HG03565 (cell line): ENCODE measurements at regions not wholly inside any gene's neighbourhood (a gene's known extent, or its start where the extent isn't known, plus 50 kb on each side); places are given as distances from the start of the nearest gene placed in this dataset.

Experiments used
- ATAC-seq: cut with Tn5 transposase; IDR thresholded peaks from one replicate; pipeline ENCODE4 v1.9.1; 2021; ENCODE audit warnings: mild to moderate bottlenecking, moderate library complexity; ENCODE audit not compliant: unreplicated experiment

DNA sequence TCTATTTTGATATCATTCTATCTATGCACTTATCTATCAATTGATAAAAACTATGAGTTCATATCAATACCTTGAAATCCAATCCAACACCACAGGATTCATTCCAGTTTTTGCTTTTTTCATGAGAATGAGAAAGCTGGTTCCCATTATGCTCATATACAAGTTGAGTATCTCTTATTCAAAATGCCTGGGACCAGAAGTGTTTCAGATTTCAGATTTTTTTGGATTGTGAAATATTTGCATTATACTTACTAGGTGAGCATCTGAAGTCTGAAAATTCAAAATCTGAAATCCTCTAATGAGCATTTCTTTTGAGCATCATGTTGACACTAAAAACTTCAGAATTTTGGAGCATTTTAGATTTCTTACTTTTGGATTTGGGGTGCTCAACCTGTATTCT lies 67.8 kb upstream of the DCBLD2 start:
- no peak for ATAC-seq

DNA sequence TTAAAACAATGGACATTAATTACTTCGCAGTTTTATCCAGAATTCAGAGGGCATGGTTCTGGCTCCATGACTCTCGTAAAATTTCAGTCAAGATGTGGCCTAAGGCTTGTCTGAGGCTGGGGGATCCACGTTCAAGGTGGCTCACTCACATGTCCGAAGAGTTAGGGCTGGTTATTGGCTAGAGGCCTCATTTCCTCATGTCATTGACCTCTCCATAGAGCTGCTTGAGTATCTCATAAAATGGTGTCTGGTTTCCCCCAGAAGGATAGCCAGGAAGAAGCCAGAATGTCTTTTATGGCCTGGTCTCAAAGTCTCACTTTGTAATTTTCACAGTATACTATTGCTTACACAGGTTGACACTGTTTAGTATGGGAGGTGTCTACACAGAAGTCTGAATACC lies 67.3 kb upstream of the DCBLD2 start:
- no peak for ATAC-seq

DNA sequence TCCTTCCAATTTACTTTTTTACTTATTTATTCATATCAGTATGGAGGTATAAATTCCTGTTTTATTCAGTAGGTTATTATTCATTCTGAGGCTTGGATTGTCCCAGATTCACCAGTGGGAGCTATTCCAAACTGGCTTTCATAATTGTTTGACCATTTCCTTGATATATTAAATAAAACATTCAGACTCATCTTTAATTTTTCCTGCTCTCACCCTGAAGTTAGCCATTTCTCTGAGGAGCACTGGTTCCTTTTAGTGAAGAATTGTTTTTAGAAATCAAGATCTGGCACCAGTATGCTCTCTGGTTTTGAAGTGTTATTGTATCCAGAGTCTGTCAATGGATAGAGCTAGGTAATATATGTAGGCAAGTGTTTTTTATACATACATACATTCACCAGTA lies 66.9 kb upstream of the DCBLD2 start:
- ATAC-seq: no peak

DNA sequence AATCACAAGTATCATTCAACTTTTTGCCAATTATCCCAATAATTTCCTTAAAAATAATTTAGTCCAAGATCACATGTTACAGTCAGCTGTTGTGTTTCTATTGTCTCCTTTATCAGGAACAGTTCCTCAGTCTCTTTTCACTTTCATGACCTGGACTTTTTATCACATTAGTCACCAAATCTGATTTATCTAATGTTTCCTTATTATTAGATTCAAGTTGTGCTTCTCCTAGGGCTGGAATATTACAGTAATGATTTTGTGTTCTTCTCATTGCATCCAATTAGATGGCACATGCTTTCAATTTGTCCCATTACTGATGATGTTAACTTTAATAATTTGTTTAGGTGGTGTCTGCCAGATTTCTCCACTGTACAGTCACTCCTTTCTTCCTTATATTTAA lies 66.3 kb upstream of the DCBLD2 start:
- no peak for ATAC-seq

DNA sequence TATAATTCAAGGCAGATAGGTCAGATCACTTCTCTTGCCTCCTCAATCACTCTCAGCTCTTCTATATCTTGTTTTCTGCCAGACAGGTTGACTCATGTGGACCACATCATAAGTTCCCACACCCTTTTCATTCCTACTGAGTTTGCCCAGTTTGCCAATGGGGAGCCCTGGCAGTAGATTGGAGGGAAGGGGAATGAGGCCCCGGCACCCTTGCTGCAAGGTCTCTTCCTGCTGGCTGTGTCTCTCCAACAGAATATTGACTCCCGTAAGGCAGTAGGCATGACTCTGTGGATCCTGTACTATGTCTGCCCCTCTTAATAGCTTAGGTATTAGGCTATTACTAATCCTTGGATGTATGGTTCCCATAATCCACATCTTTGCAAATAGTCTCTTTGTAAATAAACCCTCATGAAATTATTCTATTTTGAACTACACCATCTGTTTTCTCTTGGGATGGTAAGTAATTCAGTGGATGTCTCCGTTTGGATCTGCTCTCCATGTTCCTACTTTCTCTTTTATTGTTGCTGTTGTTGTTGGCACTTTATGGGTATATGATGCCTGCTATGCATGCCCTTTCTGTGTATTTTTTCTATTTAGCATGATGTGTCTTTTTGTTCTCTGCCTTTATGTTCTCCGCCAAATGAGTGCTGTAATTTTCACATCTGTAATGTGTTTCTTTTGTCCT lies 65.5 kb upstream of the DCBLD2 start:
- ATAC-seq: no peak

DNA sequence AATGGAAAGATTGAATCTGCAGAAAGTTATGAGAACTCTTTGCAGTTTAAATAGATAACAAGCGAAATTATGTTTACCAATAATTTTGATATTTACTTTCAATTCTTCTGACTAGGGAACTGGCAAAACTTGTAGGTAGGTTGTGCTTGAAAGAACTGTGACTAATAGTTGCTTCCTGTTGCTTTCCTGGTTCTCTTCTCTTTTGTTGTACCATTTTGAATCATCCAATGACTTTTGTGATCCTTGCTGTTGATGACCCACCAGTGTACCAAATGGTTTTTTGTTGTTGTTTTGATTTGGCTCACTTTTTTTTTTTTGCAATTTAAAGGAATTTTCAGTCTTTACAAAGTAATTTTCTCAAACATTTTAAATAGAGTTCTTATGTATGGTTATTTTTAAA lies 64.9 kb upstream of the DCBLD2 start:
- ATAC-seq: no peak

DNA sequence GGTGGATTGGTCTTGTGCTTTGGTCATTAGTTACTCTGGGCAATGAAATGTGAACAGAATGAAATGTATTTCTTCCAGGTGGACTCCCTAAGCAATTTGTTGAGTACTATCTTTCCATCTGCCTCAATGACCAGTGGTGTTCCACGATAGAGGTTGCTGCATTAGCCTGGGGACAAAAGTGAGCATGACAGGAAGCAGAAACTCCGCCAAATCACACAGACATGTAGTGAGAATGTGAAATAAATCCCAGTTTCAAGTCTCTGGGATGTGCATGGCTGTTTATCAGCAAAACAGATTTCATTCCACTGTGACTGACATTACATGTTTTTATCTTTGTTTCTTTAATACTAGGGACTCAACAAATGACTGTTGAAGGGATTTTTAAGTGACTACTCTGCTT lies 63.3 kb upstream of the DCBLD2 start:
- ATAC-seq: no peak

DNA sequence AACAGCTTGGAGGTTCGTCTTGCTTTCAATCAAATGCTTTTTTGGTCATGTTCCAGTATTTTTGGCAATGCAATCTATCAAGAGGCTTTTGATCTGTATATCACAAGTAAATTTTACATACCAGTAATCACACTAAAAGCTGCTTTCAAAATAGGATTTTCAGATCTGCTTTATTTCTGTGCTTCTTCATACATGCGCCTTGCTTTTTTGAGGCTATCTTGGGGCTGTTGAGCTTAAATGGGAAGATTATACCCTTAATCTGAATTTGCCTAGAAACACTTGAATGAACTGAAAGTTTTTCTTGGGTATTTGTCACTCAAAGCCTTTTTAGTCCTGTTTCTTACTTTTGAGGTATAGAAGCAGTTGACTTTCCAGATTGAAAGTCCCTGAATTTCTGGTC lies 62.1 kb upstream of the DCBLD2 start:
- ATAC-seq: no peak

DNA sequence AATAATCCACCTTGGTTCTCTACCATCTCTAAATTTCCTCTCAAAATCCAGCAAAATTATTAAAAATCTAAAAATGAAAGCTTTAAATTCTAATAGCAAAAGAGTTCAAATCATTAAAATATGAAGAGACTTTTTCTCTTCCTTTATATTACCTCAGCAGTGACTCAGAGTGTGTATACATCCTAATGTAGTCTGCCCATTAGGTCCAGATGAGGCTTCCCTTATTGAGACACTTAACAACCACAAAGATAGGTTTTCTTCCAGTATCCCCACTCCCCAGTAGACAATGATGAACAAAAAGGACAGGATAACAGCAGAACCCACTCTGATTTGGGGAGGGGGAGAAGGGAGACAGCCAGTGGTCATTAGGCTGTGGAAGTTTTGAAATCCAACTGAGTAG lies 61.5 kb upstream of the DCBLD2 start:
- no peak for ATAC-seq

DNA sequence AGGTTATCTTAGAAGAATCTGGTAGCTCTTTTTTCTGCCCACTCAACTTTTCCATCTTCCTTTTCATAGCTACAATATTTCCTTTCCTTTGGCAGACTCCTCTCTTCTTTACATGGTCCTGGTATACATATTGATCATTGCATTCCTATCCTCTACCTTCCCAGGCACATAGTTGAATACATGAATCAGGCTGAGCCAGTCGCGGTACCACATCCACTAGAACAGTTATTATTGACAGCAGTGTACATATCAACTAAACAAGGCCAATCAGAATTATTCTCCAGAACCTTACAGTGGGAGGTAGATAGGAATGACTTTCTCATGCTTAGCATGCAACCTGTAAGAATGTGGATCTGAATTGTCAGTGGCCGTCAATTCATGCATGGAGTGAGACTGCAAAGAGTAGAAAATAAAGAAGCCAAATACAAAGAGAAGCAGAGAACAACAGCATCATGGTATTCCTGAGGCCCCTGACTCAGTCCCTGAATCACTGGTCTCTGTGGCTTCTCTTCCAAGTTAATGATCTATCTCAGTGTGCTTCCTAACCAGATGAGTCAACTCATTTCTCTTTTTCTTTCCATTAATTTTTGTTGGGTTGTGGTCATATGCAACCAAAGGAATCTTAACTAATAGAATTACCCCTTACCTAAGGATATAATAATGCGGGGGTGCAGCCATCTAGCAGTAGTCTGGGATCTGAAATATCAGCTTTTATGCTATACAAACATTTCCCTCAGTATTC lies 60.9 kb upstream of the DCBLD2 start:
- no peak for ATAC-seq

DNA sequence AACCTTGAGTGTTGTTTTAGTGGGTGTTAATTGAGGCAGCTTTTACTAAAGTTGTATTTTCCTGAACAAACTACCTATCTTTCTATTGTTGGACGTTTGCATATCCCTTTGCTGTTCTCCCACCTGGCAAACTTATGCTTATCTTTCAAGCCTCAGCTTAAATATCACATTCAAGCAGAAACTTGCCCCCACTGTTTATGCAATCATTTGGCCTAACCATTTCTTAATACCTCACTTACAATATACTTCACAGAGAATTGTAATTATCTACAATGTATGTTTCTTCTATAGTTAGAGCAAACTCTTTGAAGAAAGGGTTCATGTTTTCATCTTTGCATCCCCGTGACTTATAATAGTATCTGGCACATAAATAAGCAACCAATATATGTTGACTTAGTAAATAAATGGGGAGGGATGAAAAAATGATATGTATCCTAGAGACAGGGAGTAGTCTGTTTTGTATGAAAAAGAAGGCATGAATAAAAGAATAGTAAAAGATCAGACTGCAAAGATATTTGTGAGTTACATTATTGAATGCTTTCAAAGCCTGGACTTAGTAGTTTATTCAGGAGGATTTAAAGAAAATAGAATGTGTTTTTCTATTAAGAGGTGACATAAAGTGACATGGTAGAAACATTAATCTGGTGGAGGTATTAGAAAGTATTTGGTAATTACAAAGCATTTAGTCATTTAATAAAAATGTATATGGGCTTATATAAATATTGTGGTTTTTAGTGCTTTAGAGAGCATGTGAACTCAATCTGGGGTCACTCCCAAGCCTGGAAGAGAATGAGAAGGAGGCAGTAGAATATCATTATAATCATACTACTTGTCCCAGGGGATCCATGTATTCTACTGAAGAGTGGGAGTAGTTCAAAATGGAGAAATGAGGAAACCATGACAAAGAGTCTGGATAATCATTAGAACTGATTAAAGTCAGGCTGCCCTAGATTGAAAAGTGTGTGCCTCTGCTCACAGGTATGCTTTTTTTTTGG lies 60.0 kb upstream of the DCBLD2 start:
- ATAC-seq: no peak

DNA sequence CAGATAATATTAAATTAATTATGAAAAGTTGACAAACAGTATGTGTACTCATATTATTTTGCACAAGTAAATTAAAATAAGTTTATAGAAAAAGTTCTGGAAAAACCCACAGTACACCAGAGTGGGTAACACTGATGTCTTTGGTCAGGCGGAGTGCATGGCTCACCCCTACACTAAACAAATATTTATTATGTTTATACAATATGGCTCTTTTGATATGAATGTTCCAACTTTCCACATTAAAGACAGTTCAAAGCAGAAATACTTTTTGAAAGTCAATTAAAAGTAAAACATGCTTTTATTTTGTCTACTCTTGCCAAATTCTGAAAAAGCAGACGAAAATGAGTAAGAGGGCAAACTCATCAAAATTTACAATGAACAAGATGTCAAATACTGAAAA lies 56.2 kb upstream of the DCBLD2 start:
- no peak for ATAC-seq

DNA sequence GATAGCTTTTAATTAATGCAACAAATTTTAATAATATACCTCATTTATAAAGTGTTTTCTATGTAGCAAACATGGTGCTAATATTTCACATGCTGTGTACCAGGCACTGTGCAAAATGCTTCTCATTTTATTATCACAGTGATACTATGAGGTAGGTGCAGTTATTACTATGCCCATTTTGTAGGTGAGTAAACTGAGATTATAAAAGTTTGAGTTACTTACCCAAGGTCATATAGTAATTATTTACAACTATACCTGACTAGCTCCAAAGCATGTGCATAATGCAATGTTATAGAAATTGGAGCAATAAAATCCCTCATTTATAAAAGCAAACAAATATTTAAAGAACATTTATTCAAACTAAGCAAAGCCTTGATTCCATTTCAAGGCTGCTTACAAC lies 54.5 kb upstream of the DCBLD2 start:
- no peak for ATAC-seq

DNA sequence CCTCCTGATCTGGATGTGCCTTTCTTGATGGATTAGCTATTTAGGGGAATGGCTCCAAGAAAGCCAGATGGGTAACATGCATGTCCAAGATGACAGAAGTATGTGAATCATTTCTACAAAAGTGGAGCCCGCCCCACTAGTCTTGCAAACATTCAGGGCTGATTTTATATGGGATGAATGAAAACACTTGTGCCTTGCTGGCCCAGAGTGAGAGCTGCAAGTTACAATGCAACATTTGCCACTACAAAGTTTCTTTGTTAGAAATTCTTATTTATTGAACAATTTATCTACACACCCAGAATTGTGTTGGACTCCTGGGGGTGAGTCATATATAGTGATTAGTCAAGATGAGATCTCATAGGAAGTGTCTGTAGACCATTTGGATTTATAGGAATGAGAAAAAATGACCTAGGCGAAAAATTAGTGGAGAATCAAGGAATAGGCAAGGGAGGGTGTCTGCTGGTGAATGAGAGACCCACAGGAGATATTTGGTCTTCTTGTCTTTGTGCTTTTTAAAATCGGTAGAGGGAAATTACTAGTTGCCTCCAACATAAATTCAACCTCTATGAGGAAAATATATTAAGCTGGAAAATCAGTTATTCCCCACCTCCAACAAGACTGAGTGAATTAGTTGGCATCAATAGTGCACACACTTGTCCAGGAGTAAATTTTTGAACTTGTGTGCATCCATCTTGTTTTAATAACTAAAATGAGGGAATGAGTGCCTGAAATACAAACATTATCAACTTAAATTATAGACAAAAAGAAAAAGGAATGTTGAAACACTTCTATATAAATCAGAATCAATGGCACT lies 53.5 kb upstream of the DCBLD2 start:
- ATAC-seq: no peak

DNA sequence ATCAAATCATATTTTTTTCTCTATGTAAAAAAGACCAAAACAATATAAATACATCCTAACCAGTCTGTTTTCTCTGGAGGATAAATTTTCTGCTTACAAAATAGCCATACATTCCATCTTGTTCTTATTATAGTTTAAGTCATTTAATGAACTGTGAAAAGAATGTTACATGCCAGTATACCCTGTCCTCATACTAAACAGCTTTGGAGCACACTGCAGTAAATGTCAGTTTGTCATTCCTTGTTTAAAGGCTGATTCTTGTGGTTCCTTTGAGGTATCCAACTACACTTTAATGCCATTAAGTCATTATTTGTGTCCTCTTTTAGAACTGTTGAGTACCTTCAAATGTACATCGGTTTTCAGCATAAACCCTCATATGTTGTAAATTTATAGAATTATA lies 52.7 kb upstream of the DCBLD2 start:
- ATAC-seq: no peak

DNA sequence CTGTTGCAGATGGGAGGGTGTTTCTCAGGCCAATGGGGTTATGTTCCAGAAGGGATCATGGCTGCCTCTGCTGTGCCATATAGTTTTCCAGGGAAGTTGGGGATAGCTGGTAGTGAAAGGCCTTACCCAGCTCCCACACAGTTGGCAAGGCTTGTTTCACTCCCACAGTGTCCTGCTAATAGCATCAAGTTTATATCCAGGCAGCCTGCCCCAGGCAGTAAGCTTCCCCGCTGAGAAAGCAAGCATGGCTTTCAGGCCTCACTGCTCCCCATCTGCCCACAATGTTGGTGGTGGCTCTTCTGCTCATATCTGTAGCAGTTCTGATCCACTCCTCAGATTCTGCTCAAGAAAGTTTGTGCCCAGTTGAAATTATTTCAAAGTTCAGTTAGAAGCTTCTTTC lies 50.9 kb upstream of the DCBLD2 start:
- ATAC-seq: no peak
